ENCODE measurements at regions not wholly inside any gene's neighbourhood (a gene's known extent, or its start where the extent isn't known, plus 50 kb on each side); places are given as distances from the start of the nearest gene placed in this dataset.

DNA sequence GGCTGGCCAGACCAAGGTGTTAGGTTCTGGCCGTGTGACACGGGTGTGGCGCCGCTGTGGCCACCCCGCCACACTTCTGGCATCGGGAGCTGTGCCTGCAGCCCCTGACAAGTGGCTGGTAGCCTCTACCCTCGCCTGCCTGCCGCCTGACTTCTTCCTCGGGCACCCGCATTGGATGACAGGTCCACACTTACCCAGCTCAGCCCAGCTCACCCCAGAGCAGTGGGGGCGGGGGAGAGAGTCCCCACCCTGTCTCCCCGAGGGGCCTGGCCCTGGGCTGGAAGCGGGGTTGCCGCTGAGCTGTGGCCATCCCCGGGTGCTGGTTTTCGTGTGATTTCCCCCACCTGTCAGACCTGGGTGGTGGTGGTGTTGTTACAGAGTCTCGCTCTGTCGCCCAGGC, 53.9 kb upstream of the ACSF3 start:
- TF ChIP-seq, protein P1, sequence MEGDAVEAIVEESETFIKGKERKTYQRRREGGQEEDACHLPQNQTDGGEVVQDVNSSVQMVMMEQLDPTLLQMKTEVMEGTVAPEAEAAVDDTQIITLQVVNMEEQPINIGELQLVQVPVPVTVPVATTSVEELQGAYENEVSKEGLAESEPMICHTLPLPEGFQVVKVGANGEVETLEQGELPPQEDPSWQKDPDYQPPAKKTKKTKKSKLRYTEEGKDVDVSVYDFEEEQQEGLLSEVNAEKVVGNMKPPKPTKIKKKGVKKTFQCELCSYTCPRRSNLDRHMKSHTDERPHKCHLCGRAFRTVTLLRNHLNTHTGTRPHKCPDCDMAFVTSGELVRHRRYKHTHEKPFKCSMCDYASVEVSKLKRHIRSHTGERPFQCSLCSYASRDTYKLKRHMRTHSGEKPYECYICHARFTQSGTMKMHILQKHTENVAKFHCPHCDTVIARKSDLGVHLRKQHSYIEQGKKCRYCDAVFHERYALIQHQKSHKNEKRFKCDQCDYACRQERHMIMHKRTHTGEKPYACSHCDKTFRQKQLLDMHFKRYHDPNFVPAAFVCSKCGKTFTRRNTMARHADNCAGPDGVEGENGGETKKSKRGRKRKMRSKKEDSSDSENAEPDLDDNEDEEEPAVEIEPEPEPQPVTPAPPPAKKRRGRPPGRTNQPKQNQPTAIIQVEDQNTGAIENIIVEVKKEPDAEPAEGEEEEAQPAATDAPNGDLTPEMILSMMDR (IDR thresholded peaks at IDR 0.05), result no peak
- TF ChIP-seq ESRRA (CRISPR knock-in tag; IDR thresholded peaks at IDR 0.05; ENCODE audit: borderline replicate concordance), result no peak
